ENCODE measurements at regions not wholly inside any gene's neighbourhood (a gene's known extent, or its start where the extent isn't known, plus 50 kb on each side); places are given as distances from the start of the nearest gene placed in this dataset.

DNA sequence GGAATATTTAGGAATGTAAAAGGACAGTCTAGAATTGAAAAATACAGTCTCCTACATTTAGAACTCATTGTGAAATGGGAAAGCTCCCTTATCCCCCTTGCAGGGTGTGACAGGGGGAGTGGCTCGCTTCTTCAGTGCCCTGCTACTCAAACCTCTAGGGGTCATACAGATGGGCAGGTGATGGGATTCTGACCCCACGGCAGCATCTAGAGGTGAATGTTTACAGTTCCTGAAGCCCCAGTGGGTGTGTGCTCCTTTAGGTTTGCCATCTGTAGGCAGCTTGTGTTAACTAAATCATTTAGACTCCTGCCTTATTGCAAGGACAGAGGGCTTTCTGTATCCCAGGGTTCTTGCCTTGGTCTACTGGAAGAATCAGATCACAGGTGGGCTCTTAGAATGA is 271.0 kb upstream of the MPDZ start:
- TF ChIP-seq POLR2A (IDR thresholded peaks at IDR 0.05; ENCODE audit: low read depth, low read length) (no peak), POLR2AphosphoS5 (IDR thresholded peaks at IDR 0.05; ENCODE audit: low read depth, low read length) (no peak), TAF1 (IDR thresholded peaks at IDR 0.05; ENCODE audit: borderline replicate concordance, low read depth, low read length) (no peak)
- FAIRE-seq (no peak), DNase-seq (ENCODE audit: insufficient read length) (no peak)

DNA sequence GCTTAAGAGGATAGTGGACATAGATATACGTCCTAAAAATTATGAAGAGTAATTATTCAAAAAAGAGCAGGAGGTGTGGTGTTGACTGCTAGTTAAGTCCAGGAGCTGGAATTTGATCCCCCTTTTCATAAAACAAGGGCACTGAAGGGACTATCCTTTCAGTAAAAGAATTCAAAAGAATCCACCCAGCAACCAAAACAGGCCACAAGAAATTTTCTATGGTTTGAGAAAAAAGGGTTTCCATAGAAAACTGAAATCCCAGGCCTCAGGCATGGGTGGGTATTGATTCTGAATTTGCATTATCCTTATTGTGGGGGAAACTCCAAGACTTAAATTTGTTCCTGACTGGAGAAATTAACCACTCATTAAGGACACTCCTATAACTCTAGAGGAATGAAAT is 269.0 kb upstream of the MPDZ start:
- FAIRE-seq (no peak), DNase-seq (ENCODE audit: insufficient read length) (no peak)
- TF ChIP-seq POLR2AphosphoS5 (IDR thresholded peaks at IDR 0.05; ENCODE audit: low read depth, low read length) (no peak), TAF1 (IDR thresholded peaks at IDR 0.05; ENCODE audit: borderline replicate concordance, low read depth, low read length) (no peak), POLR2A (IDR thresholded peaks at IDR 0.05; ENCODE audit: low read depth, low read length) (no peak)

DNA sequence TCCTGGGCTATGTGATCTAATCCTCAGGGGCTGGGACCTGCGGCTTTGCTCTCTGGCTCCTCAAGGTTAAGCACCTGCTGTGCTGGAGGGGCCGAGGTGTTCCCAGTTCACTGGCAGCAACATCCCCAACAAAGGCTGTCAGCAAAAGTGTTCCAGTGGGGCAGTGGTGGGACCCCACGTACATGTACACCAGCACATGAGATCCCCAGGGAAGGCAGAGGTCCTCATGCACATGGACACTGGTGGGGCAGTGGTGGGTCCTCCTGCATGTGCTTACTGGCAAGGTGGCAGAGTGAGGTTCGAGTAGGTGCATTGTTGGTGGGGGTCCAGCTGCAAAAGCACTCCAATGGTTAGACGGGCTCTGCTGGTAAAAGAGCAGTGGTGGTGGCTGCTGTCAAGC is 255.6 kb upstream of the MPDZ start:
- TF ChIP-seq TAF1 (IDR thresholded peaks at IDR 0.05; ENCODE audit: borderline replicate concordance, low read depth, low read length): no peak
- TF ChIP-seq POLR2A (IDR thresholded peaks at IDR 0.05; ENCODE audit: low read depth, low read length): no peak
- no peak for TF ChIP-seq POLR2AphosphoS5 (IDR thresholded peaks at IDR 0.05; ENCODE audit: low read depth, low read length)
- FAIRE-seq (no peak), DNase-seq (ENCODE audit: insufficient read length) (no peak)

DNA sequence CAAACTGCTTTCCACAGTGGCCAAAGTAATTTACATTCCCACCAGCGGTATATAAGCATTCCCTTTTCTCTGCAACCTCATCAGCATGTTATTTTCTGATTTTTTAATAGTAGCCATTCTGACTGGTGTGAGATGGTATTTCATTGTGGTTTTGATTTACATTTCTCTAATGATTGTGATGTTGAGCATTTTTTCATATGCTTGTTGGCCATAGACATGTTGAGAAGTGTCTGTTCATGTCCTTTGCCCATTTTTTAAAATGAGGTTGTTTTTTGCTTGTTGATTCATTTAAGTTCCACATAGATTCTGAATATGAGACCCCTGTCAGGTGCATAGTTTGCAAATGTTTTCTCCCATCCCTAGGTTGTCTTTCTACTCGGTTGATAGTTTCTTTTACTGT is 254.5 kb upstream of the MPDZ start:
- no peak for DNase-seq (ENCODE audit: insufficient read length)
- no peak for FAIRE-seq

DNA sequence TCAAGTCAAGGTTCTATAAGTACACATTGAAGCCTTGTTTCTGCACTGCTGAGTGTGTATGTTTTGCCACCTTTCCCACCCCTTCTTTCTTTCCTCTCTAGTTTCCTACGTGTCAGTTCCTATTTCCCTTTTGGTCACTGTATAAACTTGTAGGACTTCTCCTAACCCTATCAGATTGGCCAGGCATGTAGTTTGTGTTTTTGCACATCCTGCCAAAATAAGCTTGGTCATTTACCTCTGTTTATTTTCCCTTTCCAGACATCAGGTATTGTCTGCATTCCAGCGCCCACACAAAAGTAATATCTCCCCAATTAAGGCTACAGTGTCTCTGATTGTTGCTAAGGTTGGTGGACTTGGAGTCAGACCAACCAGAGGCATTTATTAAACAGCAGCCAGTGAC is 252.9 kb upstream of the MPDZ start:
- FAIRE-seq (no peak), DNase-seq (ENCODE audit: insufficient read length) (no peak)
- TF ChIP-seq POLR2A (IDR thresholded peaks at IDR 0.05; ENCODE audit: low read depth, low read length): no peak
- no peak for TF ChIP-seq TAF1 (IDR thresholded peaks at IDR 0.05; ENCODE audit: borderline replicate concordance, low read depth, low read length)
- TF ChIP-seq POLR2AphosphoS5 (IDR thresholded peaks at IDR 0.05; ENCODE audit: low read depth, low read length): no peak

More for the DNA sequence above, 254.5 kb upstream of the MPDZ start:
- no peak for TF ChIP-seq TAF1 (IDR thresholded peaks at IDR 0.05; ENCODE audit: borderline replicate concordance, low read depth, low read length)
- TF ChIP-seq POLR2A (IDR thresholded peaks at IDR 0.05; ENCODE audit: low read depth, low read length): no peak
- no peak for TF ChIP-seq POLR2AphosphoS5 (IDR thresholded peaks at IDR 0.05; ENCODE audit: low read depth, low read length)

DNA sequence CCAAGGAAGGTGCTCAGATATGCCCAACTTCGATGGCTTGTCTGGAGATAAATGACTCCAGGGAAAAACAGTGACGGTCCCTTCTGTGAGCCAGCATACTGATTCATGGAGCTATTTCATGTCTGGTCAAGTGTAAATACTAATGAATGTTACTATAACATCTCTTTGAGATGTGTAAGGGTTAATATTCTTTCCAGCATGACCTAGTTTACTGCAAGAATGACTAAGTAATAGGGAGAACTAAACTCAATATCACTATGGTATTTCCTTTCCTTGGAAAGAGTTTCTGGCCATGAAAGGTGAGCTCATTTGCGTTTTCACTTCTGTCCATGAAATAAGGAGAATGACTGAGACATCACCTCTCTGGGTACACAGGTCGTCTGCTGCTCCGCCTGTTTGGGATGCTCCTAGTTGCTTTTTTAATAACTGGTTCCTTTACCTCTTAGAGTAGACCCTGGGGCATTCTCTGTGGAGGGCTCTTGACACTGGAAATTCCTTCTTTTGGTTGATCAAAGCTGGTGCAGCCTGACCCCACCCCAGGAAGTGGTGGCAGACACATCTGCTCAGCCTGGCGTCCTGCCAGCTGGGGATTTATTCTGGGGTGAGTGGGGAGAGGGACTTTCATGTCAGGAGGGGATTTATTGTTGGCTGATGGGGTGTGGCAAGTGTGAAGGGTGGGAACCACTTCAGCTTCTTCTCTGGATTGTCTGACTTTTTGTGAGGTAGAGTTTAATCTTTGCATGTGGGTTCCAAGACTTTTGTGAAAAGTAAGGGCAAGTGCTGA is 250.0 kb upstream of the MPDZ start:
- DNase-seq (ENCODE audit: insufficient read length) (no peak), FAIRE-seq (no peak)
- TF ChIP-seq TAF1 (IDR thresholded peaks at IDR 0.05; ENCODE audit: borderline replicate concordance, low read depth, low read length) (no peak), POLR2AphosphoS5 (IDR thresholded peaks at IDR 0.05; ENCODE audit: low read depth, low read length) (no peak), POLR2A (IDR thresholded peaks at IDR 0.05; ENCODE audit: low read depth, low read length) (no peak)

DNA sequence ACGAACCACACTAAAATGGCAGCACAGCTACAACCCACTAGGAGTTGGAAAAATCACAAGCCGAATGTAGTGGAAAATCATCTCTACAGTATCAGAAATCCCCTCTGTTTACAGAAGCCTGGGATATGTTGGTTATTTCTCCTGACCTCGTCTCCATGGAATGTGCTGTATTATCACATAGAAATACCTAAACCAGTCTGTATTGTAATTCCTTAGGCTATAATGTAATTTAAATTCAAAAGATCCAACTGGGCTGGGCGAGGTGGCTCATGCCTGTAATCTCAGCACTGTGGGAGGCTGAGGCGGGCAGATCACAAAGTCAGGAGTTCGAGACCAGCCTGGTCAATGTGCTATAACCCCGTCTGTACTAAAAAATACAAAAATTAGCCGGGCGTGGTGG is 244.8 kb upstream of the MPDZ start:
- FAIRE-seq: no peak
- TF ChIP-seq POLR2AphosphoS5 (IDR thresholded peaks at IDR 0.05; ENCODE audit: low read depth, low read length): no peak
- TF ChIP-seq POLR2A (IDR thresholded peaks at IDR 0.05; ENCODE audit: low read depth, low read length): no peak
- no peak for TF ChIP-seq TAF1 (IDR thresholded peaks at IDR 0.05; ENCODE audit: borderline replicate concordance, low read depth, low read length)
- DNase-seq (ENCODE audit: insufficient read length): no peak

DNA sequence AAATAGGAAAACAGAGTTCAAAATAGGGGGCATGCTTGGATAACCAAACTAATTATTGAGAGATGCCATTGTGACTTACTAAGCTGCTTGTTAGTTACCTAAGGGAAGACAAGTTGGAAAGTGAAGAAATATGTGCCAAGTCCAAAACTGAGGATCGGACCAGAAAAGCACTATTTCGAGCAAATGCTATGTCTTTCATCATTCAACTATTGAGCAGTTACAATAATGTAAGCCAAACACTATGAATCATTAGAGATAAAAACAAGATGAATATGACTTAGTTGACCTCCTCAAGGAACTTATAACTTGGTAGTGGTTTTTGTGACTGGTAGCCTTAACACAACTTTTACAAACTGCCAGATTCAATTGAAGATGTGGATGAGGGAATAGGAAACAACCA is 240.6 kb upstream of the MPDZ start:
- no peak for DNase-seq (ENCODE audit: insufficient read length)
- TF ChIP-seq TAF1 (IDR thresholded peaks at IDR 0.05; ENCODE audit: borderline replicate concordance, low read depth, low read length): no peak
- no peak for FAIRE-seq

DNA sequence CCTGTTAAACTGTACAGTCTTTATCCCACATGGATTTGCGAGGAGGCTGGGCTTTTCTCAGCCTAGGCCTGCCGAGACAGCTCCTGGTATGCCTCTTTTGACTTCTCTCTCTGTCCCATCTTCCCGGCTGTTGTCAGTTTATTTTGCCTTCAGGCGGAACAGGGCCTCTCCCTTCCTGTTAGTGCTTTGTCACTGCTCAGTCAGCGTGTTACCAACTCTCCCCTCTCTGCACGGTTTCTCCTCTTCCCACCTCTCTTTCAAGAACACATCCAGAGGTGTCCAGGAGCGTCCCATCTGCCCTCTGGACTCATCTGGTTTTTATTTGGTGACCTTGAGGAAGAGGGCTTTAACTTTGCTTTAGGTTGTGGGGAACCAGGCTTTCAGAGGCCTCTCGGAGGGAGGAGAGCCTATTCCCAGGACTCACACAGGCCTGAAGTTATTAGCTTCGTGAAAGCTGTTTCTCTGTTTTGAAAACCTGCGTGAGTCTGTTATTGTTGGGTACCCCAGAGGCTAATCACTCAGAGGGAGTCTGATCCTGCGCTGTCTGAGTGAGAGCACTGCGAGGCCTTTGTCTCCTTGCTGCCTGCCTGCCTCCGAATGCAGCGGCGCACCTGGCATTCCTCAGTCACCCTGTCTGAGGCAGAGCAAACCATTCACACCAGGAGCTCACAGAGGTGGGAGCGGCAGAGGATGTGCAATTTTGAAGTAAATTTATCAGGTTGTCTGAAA is 234.4 kb upstream of the MPDZ start:
- no peak for FAIRE-seq
- TF ChIP-seq POLR2A (IDR thresholded peaks at IDR 0.05; ENCODE audit: low read depth, low read length): no peak
- no peak for TF ChIP-seq TAF1 (IDR thresholded peaks at IDR 0.05; ENCODE audit: borderline replicate concordance, low read depth, low read length)
- no peak for TF ChIP-seq POLR2AphosphoS5 (IDR thresholded peaks at IDR 0.05; ENCODE audit: low read depth, low read length)
- DNase-seq (ENCODE audit: insufficient read length): no peak

DNA sequence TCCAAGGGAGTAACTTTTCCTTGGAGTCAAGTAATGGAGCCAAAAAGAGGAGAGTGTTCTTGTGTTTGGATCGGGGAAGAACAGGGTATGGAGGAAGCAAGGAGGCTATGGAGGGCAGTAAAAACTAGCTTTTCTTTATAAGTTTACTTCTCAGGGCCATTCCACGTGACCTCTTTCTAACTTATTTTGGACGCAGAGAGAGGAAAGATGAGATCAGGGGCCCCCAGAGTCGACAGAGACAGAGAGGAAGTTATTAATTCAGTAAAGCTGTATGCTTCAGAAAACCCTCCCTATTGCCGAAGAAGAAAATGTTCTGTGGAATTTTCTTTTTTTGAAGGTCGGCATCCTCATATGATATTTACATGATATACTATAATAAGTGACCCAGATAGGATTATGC is 233.8 kb upstream of the MPDZ start:
- FAIRE-seq (no peak), DNase-seq (ENCODE audit: insufficient read length) (no peak)
- TF ChIP-seq POLR2A (IDR thresholded peaks at IDR 0.05; ENCODE audit: low read depth, low read length) (no peak), TAF1 (IDR thresholded peaks at IDR 0.05; ENCODE audit: borderline replicate concordance, low read depth, low read length) (no peak), POLR2AphosphoS5 (IDR thresholded peaks at IDR 0.05; ENCODE audit: low read depth, low read length) (no peak)

DNA sequence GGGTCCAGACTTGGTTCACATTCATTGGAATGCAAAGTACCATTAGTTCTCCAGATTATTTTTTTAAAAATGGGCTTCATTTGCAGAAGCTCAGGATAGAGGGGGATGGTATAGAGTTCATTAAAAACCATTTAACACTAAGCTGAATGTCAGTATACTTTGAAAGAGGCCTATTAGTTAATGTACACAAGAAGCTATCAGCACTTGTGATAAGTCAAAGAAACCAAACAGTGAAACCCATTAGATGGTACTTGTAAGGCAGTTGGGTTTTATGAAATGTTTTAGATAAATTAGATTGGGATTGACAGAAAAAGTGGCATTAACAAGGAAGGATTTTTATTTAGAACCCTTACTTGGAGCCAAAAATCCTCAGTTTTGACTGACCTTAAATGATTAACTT is 229.2 kb upstream of the MPDZ start:
- FAIRE-seq (no peak), DNase-seq (ENCODE audit: insufficient read length) (no peak)
- no peak for TF ChIP-seq POLR2AphosphoS5 (IDR thresholded peaks at IDR 0.05; ENCODE audit: low read depth, low read length)
- TF ChIP-seq POLR2A (IDR thresholded peaks at IDR 0.05; ENCODE audit: low read depth, low read length): no peak
- no peak for TF ChIP-seq TAF1 (IDR thresholded peaks at IDR 0.05; ENCODE audit: borderline replicate concordance, low read depth, low read length)

DNA sequence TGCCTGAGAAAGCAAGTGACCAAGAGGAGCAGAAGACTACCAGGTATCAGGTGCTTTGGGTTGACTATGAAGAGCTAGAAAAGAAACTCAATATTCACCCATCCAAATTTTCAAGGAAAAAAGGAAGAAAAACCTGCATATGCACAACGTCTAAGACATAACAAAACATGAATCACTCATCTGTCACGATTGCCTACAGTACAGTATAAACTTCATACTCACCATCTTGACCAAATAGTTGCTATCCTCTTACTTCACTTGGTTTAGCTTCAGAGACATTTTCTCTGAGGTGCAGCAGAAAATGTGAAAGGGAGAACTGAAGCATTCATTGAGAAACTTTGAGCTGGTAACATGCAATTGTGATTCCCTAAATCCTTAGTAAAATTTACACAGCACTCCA is 228.6 kb upstream of the MPDZ start:
- TF ChIP-seq TAF1 (IDR thresholded peaks at IDR 0.05; ENCODE audit: borderline replicate concordance, low read depth, low read length) (no peak), POLR2A (IDR thresholded peaks at IDR 0.05; ENCODE audit: low read depth, low read length) (no peak), POLR2AphosphoS5 (IDR thresholded peaks at IDR 0.05; ENCODE audit: low read depth, low read length) (no peak)
- FAIRE-seq (no peak), DNase-seq (ENCODE audit: insufficient read length) (no peak)

Data from GM12892 (cell line).